GM12891 (cell line): ENCODE measurements at regions not wholly inside any gene's neighbourhood (a gene's known extent, or its start where the extent isn't known, plus 50 kb on each side); places are given as distances from the start of the nearest gene placed in this dataset.

Experiments
- DNase-seq: peaks from one replicate; pipeline ENCODE4 v3.0.0; 2011; ENCODE audit warnings: low spot score; ENCODE audit not compliant: insufficient read length
- FAIRE-seq: peaks from 2 replicates; lab custom pipeline; 2011; peaks lifted over from hg19 to GRCh38; lab: Jason Lieb, UNC
- PAX5 ChIP-seq: IDR thresholded peaks from 2 replicates; pipeline ENCODE4 v1.6.1; 2011; ENCODE audit warnings: low read length, moderate library complexity, mild to moderate bottlenecking; ENCODE audit not compliant: insufficient read depth, severe bottlenecking
- POLR2A ChIP-seq: IDR thresholded peaks from 2 replicates; pipeline ENCODE4 v1.6.1; 2011; ENCODE audit warnings: low read depth, low read length, control low read depth
- POLR2AphosphoS5 ChIP-seq: IDR thresholded peaks from 2 replicates; pipeline ENCODE4 v1.6.1; 2011; ENCODE audit warnings: low read depth, low read length, control low read depth
- POU2F2 ChIP-seq: IDR thresholded peaks from 2 replicates; pipeline ENCODE4 v1.6.1; 2011; ENCODE audit warnings: low read depth, mild to moderate bottlenecking, control low read depth, low read length, moderate library complexity
- SPI1 ChIP-seq: IDR thresholded peaks from 2 replicates; pipeline ENCODE4 v1.6.1; 2011; ENCODE audit warnings: low read depth, low read length, control low read depth
- TAF1 ChIP-seq: IDR thresholded peaks from 2 replicates; pipeline ENCODE4 v1.6.1; 2011; ENCODE audit warnings: low read depth, low read length, control low read depth

DNA sequence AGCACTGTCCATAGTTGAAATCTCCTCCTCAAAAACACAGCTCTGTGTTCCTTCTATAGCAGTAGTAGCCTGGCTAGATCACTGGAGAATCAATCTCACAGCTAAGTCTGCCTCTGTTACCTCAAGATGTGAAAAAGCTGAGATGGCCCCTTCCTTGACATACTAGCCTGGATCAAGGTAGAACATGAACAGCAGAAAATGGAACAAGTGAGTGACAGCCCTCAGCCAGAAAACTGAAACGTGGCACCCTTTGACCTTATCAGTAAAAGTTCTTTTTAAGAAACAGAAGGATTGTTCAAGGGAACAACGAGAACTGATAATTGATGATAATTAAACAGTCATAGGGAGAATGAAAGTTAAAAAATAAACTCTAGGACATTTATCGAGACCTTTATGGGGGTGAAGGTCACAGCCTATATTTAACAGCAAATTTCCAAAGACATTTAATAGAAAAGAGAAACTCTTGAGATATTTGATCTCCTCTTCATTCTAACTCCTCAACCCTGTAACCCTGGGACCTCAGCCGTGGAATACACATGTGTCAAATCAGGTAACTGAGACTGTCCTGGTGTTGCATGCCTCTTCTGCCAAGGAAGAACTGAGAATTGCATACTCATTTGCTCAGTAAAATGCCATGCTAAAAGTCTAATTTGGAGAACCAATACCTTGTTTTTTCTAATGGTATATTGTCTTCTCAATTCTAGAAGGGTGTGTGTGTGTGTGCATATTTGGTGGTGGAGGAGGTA, 258.0 kb upstream of the ATP2B1 start:
- FAIRE-seq (peak; percentile 20), DNase-seq (no peak)
- no peak for TF ChIP-seq POLR2AphosphoS5
- TF ChIP-seq POU2F2: no peak
- TF ChIP-seq SPI1: no peak
- TF ChIP-seq PAX5: no peak
- TF ChIP-seq TAF1: no peak
- no peak for TF ChIP-seq POLR2A

DNA sequence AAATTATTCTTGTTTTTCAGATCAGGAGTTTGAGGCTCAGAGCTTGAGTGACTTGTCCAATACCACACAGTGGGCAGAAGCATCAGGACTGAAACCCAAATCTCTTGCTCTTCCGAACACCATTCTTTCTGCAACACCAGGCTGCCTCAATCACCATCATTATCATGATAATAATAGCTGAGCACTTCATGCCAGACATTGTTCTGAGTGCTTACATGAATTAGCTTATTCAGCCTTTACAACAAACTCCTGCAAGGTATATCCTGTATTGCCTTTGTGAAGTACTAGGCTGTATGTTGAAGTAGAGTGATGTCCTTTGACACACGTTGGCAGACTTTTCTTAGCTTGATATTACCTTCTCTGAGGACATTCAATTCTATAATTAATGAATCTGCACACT, 257.4 kb upstream of the ATP2B1 start:
- DNase-seq (no peak), FAIRE-seq (peak; percentile 45)
- TF ChIP-seq POLR2A (no peak), TAF1 (no peak), PAX5 (no peak), POU2F2 (no peak), POLR2AphosphoS5 (no peak), SPI1 (no peak)

DNA sequence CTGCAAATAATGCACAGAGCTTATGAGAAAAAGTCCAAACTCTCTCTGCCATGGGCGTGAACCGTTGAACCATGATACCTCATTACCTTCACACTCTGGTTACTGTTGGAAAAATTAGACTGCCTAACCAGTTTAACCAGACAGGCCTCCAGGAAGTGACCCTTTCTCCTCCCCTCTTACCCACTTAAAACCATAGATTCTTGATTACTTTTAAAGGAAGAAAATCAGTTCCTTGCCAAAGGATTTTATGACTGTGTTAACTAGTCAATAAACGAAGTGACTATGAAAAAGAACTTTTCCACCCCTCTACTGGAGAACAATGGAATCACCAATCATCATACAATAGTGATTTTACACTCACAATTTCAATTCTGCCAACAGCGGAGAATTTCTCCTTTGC, 254.0 kb upstream of the ATP2B1 start:
- TF ChIP-seq POLR2AphosphoS5 (no peak), TAF1 (no peak), PAX5 (no peak), POLR2A (no peak), POU2F2 (no peak), SPI1 (no peak)
- peak; percentile 47 for FAIRE-seq

DNA sequence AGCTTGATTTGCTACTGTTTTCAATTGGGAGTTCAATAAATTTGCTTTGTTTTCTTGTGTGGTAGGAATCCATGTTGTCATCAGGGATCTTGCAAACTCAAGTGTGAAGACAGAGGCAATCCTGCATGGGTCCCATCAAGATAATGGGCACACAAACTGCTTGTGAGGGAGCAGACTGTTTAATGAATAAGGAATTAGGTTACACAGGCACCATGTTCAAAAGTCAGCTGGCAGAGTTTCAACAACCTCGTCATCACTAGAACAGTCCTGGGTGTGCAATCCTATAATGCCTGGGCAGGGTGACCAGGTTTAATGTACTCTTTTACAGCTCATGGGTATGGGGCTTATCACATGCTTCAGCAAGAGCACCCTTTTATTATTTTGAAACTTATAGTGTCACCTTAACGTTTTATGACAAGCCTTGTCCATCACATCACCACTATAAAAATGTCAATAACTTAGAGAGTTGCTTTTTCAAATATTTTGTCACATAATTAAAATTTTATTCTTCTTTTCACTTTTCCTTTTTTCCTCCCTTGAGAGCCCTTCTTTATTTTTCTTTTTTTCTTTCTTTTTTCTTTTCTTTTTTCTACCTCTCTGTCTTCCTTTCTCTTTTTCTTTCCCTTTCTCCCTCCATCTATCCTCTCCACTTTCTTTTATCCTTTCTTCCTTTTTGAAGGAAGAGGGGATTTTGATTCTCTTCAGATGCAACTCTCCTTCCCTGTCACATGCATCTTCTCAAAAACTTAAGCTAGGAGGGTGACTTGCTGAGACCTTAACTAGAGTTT, 252.2 kb upstream of the ATP2B1 start:
- TF ChIP-seq PAX5 (no peak), POLR2AphosphoS5 (no peak), TAF1 (no peak)
- DNase-seq (no peak), FAIRE-seq (peak; percentile 67)

More for the DNA sequence above, 254.0 kb upstream of the ATP2B1 start:
- DNase-seq: no peak

DNA sequence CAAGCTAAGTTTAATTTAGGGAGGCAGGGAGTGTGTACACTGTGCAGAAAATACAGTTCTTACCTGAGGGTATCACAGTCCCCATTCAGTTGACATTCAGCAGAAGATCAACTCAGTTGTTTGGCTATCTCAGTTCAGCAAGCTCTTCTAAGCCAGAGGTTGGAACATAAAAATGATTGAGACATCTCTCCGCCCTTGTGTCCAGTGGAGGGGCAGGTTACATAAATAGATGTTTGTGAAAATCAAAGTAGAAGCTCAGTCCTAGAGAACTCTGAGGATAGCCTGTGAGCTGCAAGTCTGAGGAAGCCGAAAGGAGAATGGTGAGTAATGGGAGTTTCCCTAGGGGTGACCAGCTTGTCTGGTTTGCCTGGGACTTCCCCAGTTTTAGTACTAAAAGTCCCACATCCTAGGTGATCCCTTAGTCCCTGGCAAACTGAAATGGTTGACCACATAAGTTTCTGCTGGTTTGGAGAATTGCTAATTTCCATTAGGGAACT, 251.4 kb upstream of the ATP2B1 start:
- DNase-seq (no peak), FAIRE-seq (peak; percentile 64)
- no peak for TF ChIP-seq POU2F2
- TF ChIP-seq PAX5: no peak
- peak; percentile 61 for TF ChIP-seq SPI1
- TF ChIP-seq POLR2AphosphoS5: no peak; the same call in 1 of the 2 replicates
- TF ChIP-seq POLR2A: no peak
- TF ChIP-seq TAF1: 0 out of 2 replicates have a peak, but pooled peaks have one; percentile 32

DNA sequence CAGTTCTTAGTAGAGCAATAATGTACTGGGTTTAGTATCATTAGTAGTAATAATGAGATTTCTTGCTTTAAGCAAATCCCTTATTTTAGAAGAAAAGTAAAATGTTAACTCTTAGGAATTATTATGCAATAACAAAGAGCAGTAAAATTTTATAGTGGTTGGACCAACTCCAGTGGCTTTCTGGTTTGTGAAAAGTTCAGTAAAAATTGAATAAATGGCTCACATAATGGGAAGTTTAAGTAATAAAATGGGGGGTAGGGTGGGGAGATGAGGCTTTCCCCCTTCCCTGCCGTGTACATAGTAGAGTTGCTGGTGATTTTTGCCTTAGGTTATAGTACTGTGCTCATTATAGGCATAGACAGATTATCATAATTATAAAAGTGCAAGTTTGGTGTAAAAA, 250.5 kb upstream of the ATP2B1 start:
- no peak for TF ChIP-seq PAX5
- TF ChIP-seq POLR2AphosphoS5: no peak
- TF ChIP-seq POLR2A: no peak
- TF ChIP-seq POU2F2: no peak
- TF ChIP-seq TAF1: no peak
- TF ChIP-seq SPI1: no peak
- FAIRE-seq: no peak
- DNase-seq: no peak

DNA sequence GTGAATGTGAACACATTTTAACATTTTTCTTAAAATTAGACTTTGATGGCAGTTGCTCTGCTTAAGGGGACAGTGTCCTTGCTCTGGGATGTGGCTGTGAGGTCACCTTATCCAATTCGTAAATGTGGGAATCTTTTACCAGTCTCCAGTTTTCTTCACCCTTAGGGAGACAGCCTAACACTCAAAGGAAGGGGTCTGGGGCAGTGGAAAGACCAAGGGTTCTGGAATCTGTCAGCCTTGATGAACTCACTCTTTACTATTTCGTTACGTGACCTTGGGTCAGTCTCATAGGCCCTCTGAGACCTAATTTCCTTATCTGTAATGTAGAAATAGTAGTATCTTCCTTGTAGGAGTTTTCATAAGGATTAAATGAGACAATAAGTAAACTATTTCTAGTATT, 245.6 kb upstream of the ATP2B1 start:
- FAIRE-seq: no peak
- no peak for DNase-seq
- TF ChIP-seq TAF1 (no peak), PAX5 (no peak), POU2F2 (no peak), POLR2AphosphoS5 (no peak), POLR2A (no peak), SPI1 (no peak)

DNA sequence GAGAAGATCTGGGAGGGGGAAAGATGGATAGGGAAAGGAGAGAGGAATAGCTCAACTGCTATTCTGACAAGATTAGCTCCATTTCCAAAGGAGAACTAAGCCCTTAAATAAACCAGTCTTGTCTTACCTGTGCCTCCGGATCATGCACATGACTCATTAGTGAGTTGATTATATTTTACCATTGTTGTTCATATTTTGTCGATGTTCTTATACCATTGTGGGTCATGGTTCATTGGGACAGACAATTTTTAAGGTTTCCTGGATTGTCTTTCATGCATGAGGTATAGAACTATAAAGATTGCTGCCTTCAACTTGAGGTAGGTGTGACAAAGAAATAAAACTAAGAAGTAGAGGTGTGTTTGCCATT, 243.0 kb upstream of the ATP2B1 start:
- TF ChIP-seq POLR2AphosphoS5 (no peak), TAF1 (no peak), POU2F2 (no peak), POLR2A (no peak), PAX5 (no peak), SPI1 (no peak)
- DNase-seq: no peak
- FAIRE-seq: peak; percentile 86
